Transverse colon (tissue), 4 donors: ENCODE measurements at regions not wholly inside any gene's neighbourhood (a gene's known extent, or its start where the extent isn't known, plus 50 kb on each side); places are given as distances from the start of the nearest gene placed in this dataset.

Source experiments
- EP300 ChIP-seq: sonication (generic); formaldehyde crosslinking; IDR thresholded peaks from one replicate; pipeline ENCODE4 v1.6.1; 2017; ENCODE audit warnings: antibody characterized with exemption, low read depth
- POLR2AphosphoS5 ChIP-seq, 3 donors: sonication (generic); formaldehyde crosslinking; IDR thresholded peaks; one replicate each; pipeline ENCODE4 v1.6.1; 2016; ENCODE audit warnings: antibody characterized with exemption in 3 of 3
- TF ChIP-seq, protein P1 (sequence below), 5 experiments: fragments of 200-600 bp in 3 of 5; fragments of 450-650 bp in 2 of 5; sonication (generic) in 3 of 5; IDR thresholded peaks; 1 replicate in 2 of 5; 2 replicates in 3 of 5; pipeline ENCODE4 v1.5.1; 2016 to 2017; ENCODE audit warnings: antibody characterized with exemption in 5 of 5, inconsistent platforms in 3 of 5, mild to moderate bottlenecking in 2 of 5, moderate library complexity in 1 of 5

- TF ChIP-seq, protein P1, sequence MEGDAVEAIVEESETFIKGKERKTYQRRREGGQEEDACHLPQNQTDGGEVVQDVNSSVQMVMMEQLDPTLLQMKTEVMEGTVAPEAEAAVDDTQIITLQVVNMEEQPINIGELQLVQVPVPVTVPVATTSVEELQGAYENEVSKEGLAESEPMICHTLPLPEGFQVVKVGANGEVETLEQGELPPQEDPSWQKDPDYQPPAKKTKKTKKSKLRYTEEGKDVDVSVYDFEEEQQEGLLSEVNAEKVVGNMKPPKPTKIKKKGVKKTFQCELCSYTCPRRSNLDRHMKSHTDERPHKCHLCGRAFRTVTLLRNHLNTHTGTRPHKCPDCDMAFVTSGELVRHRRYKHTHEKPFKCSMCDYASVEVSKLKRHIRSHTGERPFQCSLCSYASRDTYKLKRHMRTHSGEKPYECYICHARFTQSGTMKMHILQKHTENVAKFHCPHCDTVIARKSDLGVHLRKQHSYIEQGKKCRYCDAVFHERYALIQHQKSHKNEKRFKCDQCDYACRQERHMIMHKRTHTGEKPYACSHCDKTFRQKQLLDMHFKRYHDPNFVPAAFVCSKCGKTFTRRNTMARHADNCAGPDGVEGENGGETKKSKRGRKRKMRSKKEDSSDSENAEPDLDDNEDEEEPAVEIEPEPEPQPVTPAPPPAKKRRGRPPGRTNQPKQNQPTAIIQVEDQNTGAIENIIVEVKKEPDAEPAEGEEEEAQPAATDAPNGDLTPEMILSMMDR (IDR thresholded peaks at IDR 0.05) = no peak
- TF ChIP-seq EP300 (no peak), POLR2AphosphoS5 (IDR thresholded peaks at IDR 0.05) (no peak)
Observed at GRCh38 chr4:20614816-20615215, 85.4 kb upstream of the PACRGL start.
